DMS53 treated with DMSO at 0.1 percent for 48 hours (cell line): ENCODE measurements at regions not wholly inside any gene's neighbourhood (a gene's known extent, or its start where the extent isn't known, plus 50 kb on each side); places are given as distances from the start of the nearest gene placed in this dataset.
A peak's percentile ranks its signal among the peaks of the same experiment; 100 is the strongest.
"Not testable (repeated sequence)": the region's sequence is repeated elsewhere in the genome, so short reads cannot be mapped to it uniquely, and the experiment has no call there.

Experiments
- DNase-seq: peaks from one replicate; lab custom pipeline; 2025; ENCODE audit not compliant: unreplicated experiment; lab: John Stamatoyannopoulos, UW

GRCh38 chr12:78331753-78332152 lies 501.1 kb downstream of the NAV3 start:
- DNase-seq, result no peak

GRCh38 chr12:78338054-78338785 lies 507.5 kb downstream of the NAV3 start:
- DNase-seq, result no peak

- no peak for DNase-seq
These were observed 509.7 kb downstream of the NAV3 start for GRCh38 chr12:78340406-78340805.

- peak; percentile 64 for DNase-seq
These were observed 513.0 kb downstream of the NAV3 start for GRCh38 chr12:78343657-78344056.

- DNase-seq, result no peak
These were observed 505.1 kb upstream of the SYT1 start for GRCh38 chr12:78359520-78359919.

- no peak for DNase-seq
These were observed 502.9 kb upstream of the SYT1 start for GRCh38 chr12:78361683-78362082.

GRCh38 chr12:78371284-78371683 lies 493.3 kb upstream of the SYT1 start:
- DNase-seq, result no peak

GRCh38 chr12:78375461-78375860 lies 489.1 kb upstream of the SYT1 start:
- no peak for DNase-seq

- no peak for DNase-seq
These were observed 488.3 kb upstream of the SYT1 start for GRCh38 chr12:78376257-78376656.

- DNase-seq, result not testable (repeated sequence)
These were observed 485.5 kb upstream of the SYT1 start for GRCh38 chr12:78379065-78379464.

GRCh38 chr12:78383414-78383813 lies 481.2 kb upstream of the SYT1 start:
- no peak for DNase-seq

GRCh38 chr12:78384541-78384940 lies 480.0 kb upstream of the SYT1 start:
- DNase-seq, result no peak

GRCh38 chr12:78385541-78385940 lies 479.0 kb upstream of the SYT1 start:
- no peak for DNase-seq

GRCh38 chr12:78386871-78387270 lies 477.7 kb upstream of the SYT1 start:
- no peak for DNase-seq

- DNase-seq, result no peak
These were observed 476.9 kb upstream of the SYT1 start for GRCh38 chr12:78387721-78388120.

GRCh38 chr12:78388461-78388860 lies 476.1 kb upstream of the SYT1 start:
- DNase-seq, result no peak

GRCh38 chr12:78390920-78391319 lies 473.7 kb upstream of the SYT1 start:
- no peak for DNase-seq

GRCh38 chr12:78392918-78393317 lies 471.7 kb upstream of the SYT1 start:
- no peak for DNase-seq

GRCh38 chr12:78395961-78396360 lies 468.6 kb upstream of the SYT1 start:
- DNase-seq, result no peak

GRCh38 chr12:78396538-78396937 lies 468.0 kb upstream of the SYT1 start:
- DNase-seq, result no peak

- DNase-seq, result no peak
These were observed 465.8 kb upstream of the SYT1 start for GRCh38 chr12:78398750-78399149.

- DNase-seq, result no peak
These were observed 462.0 kb upstream of the SYT1 start for GRCh38 chr12:78402366-78403134.

GRCh38 chr12:78403136-78403535 lies 461.4 kb upstream of the SYT1 start:
- DNase-seq, result no peak
